ENCODE measurements at regions not wholly inside any gene's neighbourhood (a gene's known extent, or its start where the extent isn't known, plus 50 kb on each side); places are given as distances from the start of the nearest gene placed in this dataset.

- no peak overlapping the region for H3K9ac ChIP-seq (ENCODE audit: low read length)
- H3K9me2 ChIP-seq (ENCODE audit: low read depth, low read length) = no peaks in the 10 kb centered on the region
- H3F3A ChIP-seq (ENCODE audit: insufficient read depth, low read length) = no peaks in the 10 kb centered on the region
- no peak overlapping the region for H3K27ac ChIP-seq (ENCODE audit: low read depth, low read length, poor library complexity, severe bottlenecking)
- no peak for TF ChIP-seq EZH2 (IDR thresholded peaks at IDR 0.05; ENCODE audit: borderline replicate concordance, low read length)
- TF ChIP-seq CTCF (IDR thresholded peaks at IDR 0.05; ENCODE audit: low read length) = no peak
- no peaks in the 10 kb centered on the region for H3K4me1 ChIP-seq (ENCODE audit: insufficient read depth, low read length, severe bottlenecking)
- H4K20me1 ChIP-seq (ENCODE audit: insufficient read depth, low read length) = no peaks in the 10 kb centered on the region
- no peaks in the 10 kb centered on the region for H3K27me3 ChIP-seq (ENCODE audit: insufficient read depth, low read length)
- no peak overlapping the region for H3K4me2 ChIP-seq (ENCODE audit: low read length)
- H3K36me3 ChIP-seq (ENCODE audit: insufficient read depth, low read length) = no peaks in the 10 kb centered on the region
- H3K9me3 ChIP-seq (ENCODE audit: low read length) = no peaks in the 10 kb centered on the region
- no peak overlapping the region for H2AFZ ChIP-seq (ENCODE audit: low read length)
- H3K4me3 ChIP-seq (ENCODE audit: low read depth, low read length, poor library complexity, severe bottlenecking) = no peak overlapping the region
- H3K79me2 ChIP-seq (ENCODE audit: insufficient read depth, low read length) = no peaks in the 10 kb centered on the region
These were observed 1026.8 kb downstream of the STPG2 start for GRCh38 chr4:97116511-97116910.

- no peaks in the 10 kb centered on the region for H4K20me1 ChIP-seq (ENCODE audit: insufficient read depth, low read length)
- no peak overlapping the region for H3K4me2 ChIP-seq (ENCODE audit: low read length)
- H3K27ac ChIP-seq (ENCODE audit: low read depth, low read length, poor library complexity, severe bottlenecking) = no peak overlapping the region
- no peak overlapping the region for H2AFZ ChIP-seq (ENCODE audit: low read length)
- no peaks in the 10 kb centered on the region for H3K27me3 ChIP-seq (ENCODE audit: insufficient read depth, low read length)
- no peaks in the 10 kb centered on the region for H3K36me3 ChIP-seq (ENCODE audit: insufficient read depth, low read length)
- H3F3A ChIP-seq (ENCODE audit: insufficient read depth, low read length) = no peaks in the 10 kb centered on the region
- no peak for TF ChIP-seq EZH2 (IDR thresholded peaks at IDR 0.05; ENCODE audit: borderline replicate concordance, low read length)
- no peak for TF ChIP-seq CTCF (IDR thresholded peaks at IDR 0.05; ENCODE audit: low read length)
- no peaks in the 10 kb centered on the region for H3K4me1 ChIP-seq (ENCODE audit: insufficient read depth, low read length, severe bottlenecking)
- H3K9ac ChIP-seq (ENCODE audit: low read length) = no peak overlapping the region
- H3K9me2 ChIP-seq (ENCODE audit: low read depth, low read length) = no peaks in the 10 kb centered on the region
- no peaks in the 10 kb centered on the region for H3K9me3 ChIP-seq (ENCODE audit: low read length)
- H3K79me2 ChIP-seq (ENCODE audit: insufficient read depth, low read length) = no peaks in the 10 kb centered on the region
- H3K4me3 ChIP-seq (ENCODE audit: low read depth, low read length, poor library complexity, severe bottlenecking) = no peak overlapping the region
These were observed 1021.8 kb downstream of the STPG2 start for GRCh38 chr4:97121493-97121892.

- Histone ChIP-seq H3K9ac (ENCODE audit: low read length) (no peak overlapping the region), H2AFZ (ENCODE audit: low read length) (no peak overlapping the region), H3K4me3 (ENCODE audit: low read depth, low read length, poor library complexity, severe bottlenecking) (no peak overlapping the region), H3K9me3 (ENCODE audit: low read length) (no peaks in the 10 kb centered on the region), H4K20me1 (ENCODE audit: insufficient read depth, low read length) (no peaks in the 10 kb centered on the region), H3K36me3 (ENCODE audit: insufficient read depth, low read length) (no peaks in the 10 kb centered on the region), H3K79me2 (ENCODE audit: insufficient read depth, low read length) (no peaks in the 10 kb centered on the region), H3F3A (ENCODE audit: insufficient read depth, low read length) (no peaks in the 10 kb centered on the region), H3K4me2 (ENCODE audit: low read length) (no peak overlapping the region), H3K27ac (ENCODE audit: low read depth, low read length, poor library complexity, severe bottlenecking) (no peak overlapping the region), H3K9me2 (ENCODE audit: low read depth, low read length) (no peaks in the 10 kb centered on the region), H3K4me1 (ENCODE audit: insufficient read depth, low read length, severe bottlenecking) (no peaks in the 10 kb centered on the region), H3K27me3 (ENCODE audit: insufficient read depth, low read length) (no peaks in the 10 kb centered on the region)
- no peak for TF ChIP-seq CTCF (IDR thresholded peaks at IDR 0.05; ENCODE audit: low read length)
- TF ChIP-seq EZH2 (IDR thresholded peaks at IDR 0.05; ENCODE audit: borderline replicate concordance, low read length) = no peak
These were observed 1019.7 kb downstream of the STPG2 start for GRCh38 chr4:97123573-97123972.
